SU-DHL-6 (cell line): ENCODE measurements at regions not wholly inside any gene's neighbourhood (a gene's known extent, or its start where the extent isn't known, plus 50 kb on each side); places are given as distances from the start of the nearest gene placed in this dataset.

Source experiments
- H2AFZ ChIP-seq: fragments of 200-600 bp; sonication (generic); 2 replicates; pipeline ENCODE4 v1.6.1; 2014; ENCODE audit warnings: low read depth, mild to moderate bottlenecking, moderate library complexity, mixed read lengths, antibody characterized with exemption, low read length; ENCODE audit not compliant: severe bottlenecking
- H3F3A ChIP-seq: fragments of 200-600 bp; shearing (Covaris generic); 2 replicates; pipeline ENCODE4 v1.6.0; 2016; ENCODE audit warnings: antibody characterized with exemption, mild to moderate bottlenecking; ENCODE audit not compliant: insufficient read depth
- H3K27ac ChIP-seq: fragments of 200-600 bp; sonication (generic); 2 replicates; pipeline ENCODE4 v1.5.1; 2016; ENCODE audit warnings: low read depth, mild to moderate bottlenecking, low read length, moderate library complexity, mixed read lengths
- H3K27me3 ChIP-seq: fragments of 200-600 bp; sonication (generic), shearing (Covaris generic); 2 replicates; pipeline ENCODE4 v1.6.0; 2014; ENCODE audit warnings: mild to moderate bottlenecking, low read length
- H3K36me3 ChIP-seq: fragments of 200-600 bp; sonication (generic); 2 replicates; pipeline ENCODE4 v1.6.1; 2014; ENCODE audit warnings: mild to moderate bottlenecking, low read length, mixed read lengths
- H3K4me2 ChIP-seq: fragments of 300-600, 200-600 bp; shearing (Covaris generic), sonication (generic); 2 replicates; pipeline ENCODE4 v1.6.0; 2014; ENCODE audit warnings: low read length, low read depth, mild to moderate bottlenecking; ENCODE audit not compliant: poor library complexity, severe bottlenecking
- H3K4me3 ChIP-seq: fragments of 200-600 bp; sonication (generic); 2 replicates; pipeline ENCODE4 v1.5.1; 2014; ENCODE audit warnings: antibody characterized with exemption, low read length, mild to moderate bottlenecking, mixed read lengths; ENCODE audit not compliant: insufficient read depth, poor library complexity, severe bottlenecking
- H3K79me2 ChIP-seq: fragments of 200-600 bp; sonication (generic); 2 replicates; pipeline ENCODE4 v1.6.1; 2014; ENCODE audit warnings: mild to moderate bottlenecking, low read length, moderate library complexity; ENCODE audit not compliant: insufficient read depth
- H3K9ac ChIP-seq: fragments of 200-600 bp; sonication (generic); 2 replicates; pipeline ENCODE4 v1.7.0; 2014; ENCODE audit warnings: mild to moderate bottlenecking, low read length
- H3K9me2 ChIP-seq: fragments of 200-600 bp; sonication (generic); replicated peaks from 2 replicates; pipeline ENCODE4 v1.6.1; 2014; ENCODE audit warnings: low read length; ENCODE audit not compliant: insufficient read depth
- H3K9me3 ChIP-seq: fragments of 200-600 bp; sonication (generic); 2 replicates; pipeline ENCODE4 v1.6.1; 2014; ENCODE audit warnings: low read length, mixed read lengths; ENCODE audit not compliant: insufficient read depth
- H4K20me1 ChIP-seq: fragments of 200-600 bp; sonication (generic); 2 replicates; pipeline ENCODE4 v1.6.1; 2014; ENCODE audit warnings: low read depth, mild to moderate bottlenecking, antibody characterized with exemption, low read length, moderate library complexity, mixed read lengths
- EZH2phosphoT487 ChIP-seq: fragments of 200-600 bp; sonication (generic), shearing (Covaris generic); conservative IDR thresholded peaks from 2 replicates; pipeline ENCODE4 v1.6.1; 2018; ENCODE audit warnings: mild to moderate bottlenecking, antibody characterized with exemption, low read length, moderate library complexity, mixed read lengths
- TF ChIP-seq, protein P1 (sequence below): fragments of 200-600 bp; sonication (generic); IDR thresholded peaks from one replicate; pipeline ENCODE4 v1.5.1; 2017; ENCODE audit warnings: antibody characterized with exemption, mild to moderate bottlenecking, low read length, moderate library complexity; ENCODE audit not compliant: insufficient read depth, poor library complexity, severe bottlenecking

DNA sequence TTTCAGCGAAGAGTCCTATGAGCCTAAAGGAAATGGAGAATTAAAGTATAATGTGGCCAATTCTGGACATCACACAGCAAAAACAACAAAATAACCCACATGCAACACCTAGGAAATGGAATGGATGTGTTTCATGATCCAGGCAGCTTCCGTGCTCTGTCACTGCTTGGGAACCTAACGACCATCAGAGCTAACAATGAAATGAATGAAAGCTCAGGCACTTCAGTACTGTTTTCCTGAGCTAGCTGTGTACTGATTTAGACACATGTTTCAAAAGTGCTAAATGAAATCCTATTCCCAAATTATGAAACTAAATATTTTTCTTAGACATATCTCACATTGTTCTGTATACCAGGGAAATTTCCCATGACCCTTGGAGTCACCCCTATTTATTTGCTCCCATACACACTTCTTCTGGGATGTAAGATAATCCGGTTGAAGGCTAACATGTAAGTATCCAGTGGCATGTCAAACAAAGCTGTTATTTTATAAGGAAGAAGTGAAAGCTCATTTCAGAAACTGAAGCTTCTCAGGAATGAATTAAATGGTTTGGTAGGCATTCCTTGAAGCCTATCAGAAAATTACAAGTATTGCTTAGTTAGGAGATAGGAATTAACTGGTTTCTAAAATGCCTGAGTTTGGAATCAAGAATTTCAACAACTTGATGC is 108.5 kb upstream of the RND3 start:
- H2AFZ ChIP-seq = no peak overlapping the region
- no peak overlapping the region for H3K27ac ChIP-seq
- no peaks in the 10 kb centered on the region for H3K9me3 ChIP-seq
- H3K9ac ChIP-seq = no peak overlapping the region
- no peak overlapping the region for H3K4me2 ChIP-seq
- TF ChIP-seq, protein P1, sequence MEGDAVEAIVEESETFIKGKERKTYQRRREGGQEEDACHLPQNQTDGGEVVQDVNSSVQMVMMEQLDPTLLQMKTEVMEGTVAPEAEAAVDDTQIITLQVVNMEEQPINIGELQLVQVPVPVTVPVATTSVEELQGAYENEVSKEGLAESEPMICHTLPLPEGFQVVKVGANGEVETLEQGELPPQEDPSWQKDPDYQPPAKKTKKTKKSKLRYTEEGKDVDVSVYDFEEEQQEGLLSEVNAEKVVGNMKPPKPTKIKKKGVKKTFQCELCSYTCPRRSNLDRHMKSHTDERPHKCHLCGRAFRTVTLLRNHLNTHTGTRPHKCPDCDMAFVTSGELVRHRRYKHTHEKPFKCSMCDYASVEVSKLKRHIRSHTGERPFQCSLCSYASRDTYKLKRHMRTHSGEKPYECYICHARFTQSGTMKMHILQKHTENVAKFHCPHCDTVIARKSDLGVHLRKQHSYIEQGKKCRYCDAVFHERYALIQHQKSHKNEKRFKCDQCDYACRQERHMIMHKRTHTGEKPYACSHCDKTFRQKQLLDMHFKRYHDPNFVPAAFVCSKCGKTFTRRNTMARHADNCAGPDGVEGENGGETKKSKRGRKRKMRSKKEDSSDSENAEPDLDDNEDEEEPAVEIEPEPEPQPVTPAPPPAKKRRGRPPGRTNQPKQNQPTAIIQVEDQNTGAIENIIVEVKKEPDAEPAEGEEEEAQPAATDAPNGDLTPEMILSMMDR = no peak
- TF ChIP-seq EZH2phosphoT487 = no peak
- no peaks in the 10 kb centered on the region for H4K20me1 ChIP-seq
- no peaks in the 10 kb centered on the region for H3K27me3 ChIP-seq
- H3K36me3 ChIP-seq = no peaks in the 10 kb centered on the region
- no peaks in the 10 kb centered on the region for H3K79me2 ChIP-seq
- no peaks in the 10 kb centered on the region for H3K9me2 ChIP-seq
- H3K4me3 ChIP-seq = no peak overlapping the region
- H3F3A ChIP-seq = no peaks in the 10 kb centered on the region

DNA sequence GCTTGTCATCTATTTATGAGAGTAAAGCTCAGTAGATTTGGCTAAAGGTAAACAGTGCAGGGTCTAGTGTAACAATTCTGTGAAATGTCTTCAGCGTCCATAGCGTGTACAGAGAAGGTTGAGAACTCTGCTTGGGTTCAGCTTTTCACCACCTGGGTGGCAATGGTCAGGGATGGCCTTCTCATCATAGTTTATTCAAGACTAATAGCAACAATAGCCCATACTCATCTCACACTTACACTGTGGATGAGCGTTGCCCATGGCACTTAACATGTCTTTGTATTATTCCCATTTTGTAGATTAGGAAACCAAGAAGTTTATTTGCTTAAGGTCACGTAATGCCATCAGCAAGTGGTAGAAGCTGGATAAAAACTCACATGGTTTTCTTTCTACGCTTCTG is 106.8 kb upstream of the RND3 start:
- H3K27me3 ChIP-seq = no peaks in the 10 kb centered on the region
- no peak overlapping the region for H3K9ac ChIP-seq
- H4K20me1 ChIP-seq = no peaks in the 10 kb centered on the region
- no peaks in the 10 kb centered on the region for H3F3A ChIP-seq
- no peak overlapping the region for H3K4me3 ChIP-seq
- no peaks in the 10 kb centered on the region for H3K9me3 ChIP-seq
- no peak overlapping the region for H3K4me2 ChIP-seq
- no peak overlapping the region for H2AFZ ChIP-seq
- H3K9me2 ChIP-seq = no peaks in the 10 kb centered on the region
- H3K27ac ChIP-seq = no peak overlapping the region
- H3K79me2 ChIP-seq = no peaks in the 10 kb centered on the region
- no peaks in the 10 kb centered on the region for H3K36me3 ChIP-seq
- TF ChIP-seq, protein P1 = no peak
- no peak for TF ChIP-seq EZH2phosphoT487

GRCh38 chr2:150591496-150592285 is 104.2 kb upstream of the RND3 start:
- Histone ChIP-seq H2AFZ (no peak overlapping the region), H3K9me2 (no peaks in the 10 kb centered on the region), H3K36me3 (no peaks in the 10 kb centered on the region), H3K27ac (no peak overlapping the region), H3K9ac (no peak overlapping the region), H3K4me3 (no peak overlapping the region), H3K9me3 (no peaks in the 10 kb centered on the region), H3K79me2 (no peaks in the 10 kb centered on the region), H3F3A (no peaks in the 10 kb centered on the region), H3K27me3 (no peaks in the 10 kb centered on the region), H3K4me2 (no peak overlapping the region), H4K20me1 (no peaks in the 10 kb centered on the region)
- no peak for TF ChIP-seq EZH2phosphoT487
- TF ChIP-seq, protein P1 = no peak
